ENCODE measurements at regions not wholly inside any gene's neighbourhood (a gene's known extent, or its start where the extent isn't known, plus 50 kb on each side); places are given as distances from the start of the nearest gene placed in this dataset.
A peak's percentile ranks its signal among the peaks of the same experiment; 100 is the strongest.

- DNase-seq (ENCODE audit: low spot score, unreplicated experiment) = no peak
- Mint-ChIP-seq H3K4me3 (ENCODE audit: low read depth) (no peak overlapping the region), H3K27me3 (no peaks in the 10 kb centered on the region), H3K4me1 (ENCODE audit: low read depth) (peaks cover 7% of the 10 kb centered on the region), H3K9me3 (ENCODE audit: low read depth) (no peaks in the 10 kb centered on the region), H3K27ac (peak overlapping the region; percentile 62), H3K36me3 (ENCODE audit: insufficient read depth) (no peaks in the 10 kb centered on the region)
- TF ChIP-seq CTCF (IDR thresholded peaks at IDR 0.05; ENCODE audit: unreplicated experiment) = no peak
Observed at GRCh38 chr3:94779699-94780098, 716.8 kb downstream of the NSUN3 start.

GRCh38 chr3:94784274-94784673, 721.4 kb downstream of the NSUN3 start:
- Mint-ChIP-seq H3K27me3 (no peaks in the 10 kb centered on the region), H3K9me3 (ENCODE audit: low read depth) (no peaks in the 10 kb centered on the region), H3K4me3 (ENCODE audit: low read depth) (no peak overlapping the region), H3K36me3 (ENCODE audit: insufficient read depth) (no peaks in the 10 kb centered on the region), H3K4me1 (ENCODE audit: low read depth) (peaks cover 7% of the 10 kb centered on the region), H3K27ac (no peak overlapping the region)
- TF ChIP-seq CTCF (IDR thresholded peaks at IDR 0.05; ENCODE audit: unreplicated experiment) = no peak
- no peak for DNase-seq (ENCODE audit: low spot score, unreplicated experiment)

- Mint-ChIP-seq H3K4me3 (ENCODE audit: low read depth) (no peak overlapping the region), H3K27ac (no peak overlapping the region), H3K27me3 (no peaks in the 10 kb centered on the region), H3K4me1 (ENCODE audit: low read depth) (peaks cover 7% of the 10 kb centered on the region), H3K36me3 (ENCODE audit: insufficient read depth) (no peaks in the 10 kb centered on the region), H3K9me3 (ENCODE audit: low read depth) (no peaks in the 10 kb centered on the region)
- DNase-seq (ENCODE audit: low spot score, unreplicated experiment) = no peak
- TF ChIP-seq CTCF (IDR thresholded peaks at IDR 0.05; ENCODE audit: unreplicated experiment) = no peak
Observed at GRCh38 chr3:94787066-94787465, 724.2 kb downstream of the NSUN3 start.

- no peak overlapping the region for H3K27ac Mint-ChIP-seq
- peaks cover 4% of the 10 kb centered on the region for H3K9me3 Mint-ChIP-seq (ENCODE audit: low read depth)
- no peak for TF ChIP-seq CTCF (IDR thresholded peaks at IDR 0.05; ENCODE audit: unreplicated experiment)
- H3K27me3 Mint-ChIP-seq = no peaks in the 10 kb centered on the region
- no peak for DNase-seq (ENCODE audit: low spot score, unreplicated experiment)
- peaks cover 7% of the 10 kb centered on the region for H3K4me1 Mint-ChIP-seq (ENCODE audit: low read depth)
- H3K36me3 Mint-ChIP-seq (ENCODE audit: insufficient read depth) = no peaks in the 10 kb centered on the region
- H3K4me3 Mint-ChIP-seq (ENCODE audit: low read depth) = no peak overlapping the region
Observed at GRCh38 chr3:94787734-94788270, 724.9 kb downstream of the NSUN3 start.

- H3K4me3 Mint-ChIP-seq (ENCODE audit: low read depth) = no peak overlapping the region
Observed at GRCh38 chr3:94794563-94794962, 731.7 kb downstream of the NSUN3 start.

More at GRCh38 chr3:94794563-94794962, 731.7 kb downstream of the NSUN3 start:
- H3K27me3 Mint-ChIP-seq = no peaks in the 10 kb centered on the region
- peaks cover 5% of the 10 kb centered on the region for H3K4me1 Mint-ChIP-seq (ENCODE audit: low read depth)
- H3K36me3 Mint-ChIP-seq (ENCODE audit: insufficient read depth) = no peaks in the 10 kb centered on the region
- H3K9me3 Mint-ChIP-seq (ENCODE audit: low read depth) = peaks cover 4% of the 10 kb centered on the region
- DNase-seq (ENCODE audit: low spot score, unreplicated experiment) = no peak
- H3K27ac Mint-ChIP-seq = no peak overlapping the region
- TF ChIP-seq CTCF (IDR thresholded peaks at IDR 0.05; ENCODE audit: unreplicated experiment) = no peak

All from progenitor cell of endocrine pancreas (in vitro differentiated cells).